GM19438 (cell line): ENCODE measurements at regions not wholly inside any gene's neighbourhood (a gene's known extent, or its start where the extent isn't known, plus 50 kb on each side); places are given as distances from the start of the nearest gene placed in this dataset.
"Not testable (repeated sequence)": the region's sequence is repeated elsewhere in the genome, so short reads cannot be mapped to it uniquely, and the experiment has no call there.

Source experiments
- ATAC-seq: cut with Tn5 transposase; IDR thresholded peaks from one replicate; pipeline ENCODE4 v1.9.1; 2021; ENCODE audit warnings: low read depth; ENCODE audit not compliant: unreplicated experiment

GRCh38 chr6:90708206-90708737, 121.4 kb upstream of the MAP3K7 start:
- no peak for ATAC-seq

DNA sequence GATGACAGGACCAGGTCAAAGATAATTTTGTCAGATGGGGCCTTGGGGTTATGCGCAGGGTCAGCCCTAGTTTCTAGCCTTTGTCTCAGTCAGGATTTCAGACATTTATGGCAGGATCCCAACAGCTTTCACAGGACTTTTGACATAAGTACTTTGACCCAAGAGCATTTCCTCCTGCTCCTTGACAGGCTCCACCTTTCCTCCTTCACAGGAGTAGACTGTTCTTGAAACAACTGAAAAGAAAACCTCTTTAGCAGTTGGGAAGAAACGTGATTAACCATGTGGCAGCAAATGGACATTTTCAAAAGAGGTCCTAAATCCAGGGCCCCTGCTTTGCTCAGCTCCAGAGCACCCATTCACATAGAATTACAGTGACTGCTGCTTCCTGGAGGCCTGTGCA, 120.4 kb upstream of the MAP3K7 start:
- ATAC-seq = no peak

DNA sequence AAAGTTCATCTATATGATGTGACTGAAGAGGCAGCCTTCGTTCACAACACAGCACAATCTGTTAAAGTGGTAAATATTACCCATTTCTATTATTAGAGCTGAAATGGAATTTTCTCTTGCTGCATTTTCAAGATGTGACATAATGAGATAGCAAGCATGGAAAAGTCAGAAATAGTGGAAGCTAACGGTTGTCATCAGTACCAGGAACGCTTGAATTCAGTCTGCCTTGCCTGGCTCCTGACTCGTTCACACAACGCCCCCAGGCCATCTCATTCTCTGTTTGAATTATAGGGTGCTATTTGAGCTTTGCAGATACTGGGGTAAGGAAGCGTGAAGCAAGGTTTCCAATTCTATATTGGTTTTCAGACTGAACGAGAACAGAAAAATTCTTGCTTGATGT, 116.5 kb upstream of the MAP3K7 start:
- ATAC-seq = no peak

GRCh38 chr6:90701926-90702325, 115.1 kb upstream of the MAP3K7 start:
- no peak for ATAC-seq

DNA sequence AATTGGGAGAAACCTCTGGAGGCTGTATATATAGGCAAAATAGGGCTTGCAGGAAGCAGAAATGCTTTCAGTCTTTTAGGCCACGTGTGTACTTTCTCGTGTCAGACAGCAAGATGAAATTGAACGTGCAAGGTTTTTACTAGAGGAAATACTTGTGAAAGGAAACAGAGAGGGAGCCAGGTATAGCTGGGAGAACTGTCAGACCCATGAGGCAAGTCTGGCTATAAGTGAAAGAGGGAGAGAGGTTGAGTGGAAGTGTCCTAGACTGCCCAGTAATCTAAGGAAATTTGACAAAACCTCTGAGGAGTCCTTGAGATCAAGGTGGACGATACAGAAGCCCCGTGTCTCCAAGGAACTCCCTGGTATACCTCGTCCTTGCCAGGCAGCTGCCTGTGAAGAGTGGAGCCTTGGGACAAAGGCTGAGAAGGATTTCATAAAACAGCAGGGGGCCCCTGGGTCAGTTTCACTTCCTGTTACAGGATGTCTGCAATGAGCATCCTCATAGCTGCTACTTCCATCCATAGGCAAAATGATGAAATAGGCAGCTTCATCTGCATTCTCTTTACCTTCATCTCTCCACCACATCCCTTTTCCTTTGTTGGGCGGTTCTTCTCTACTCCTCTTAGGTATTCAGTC, 114.4 kb upstream of the MAP3K7 start:
- ATAC-seq = peak; percentile 89

- no peak for ATAC-seq
Measured at GRCh38 chr6:90695316-90695715, 108.4 kb upstream of the MAP3K7 start.

- ATAC-seq = no peak
Measured at GRCh38 chr6:90694802-90695201, 107.9 kb upstream of the MAP3K7 start.

DNA sequence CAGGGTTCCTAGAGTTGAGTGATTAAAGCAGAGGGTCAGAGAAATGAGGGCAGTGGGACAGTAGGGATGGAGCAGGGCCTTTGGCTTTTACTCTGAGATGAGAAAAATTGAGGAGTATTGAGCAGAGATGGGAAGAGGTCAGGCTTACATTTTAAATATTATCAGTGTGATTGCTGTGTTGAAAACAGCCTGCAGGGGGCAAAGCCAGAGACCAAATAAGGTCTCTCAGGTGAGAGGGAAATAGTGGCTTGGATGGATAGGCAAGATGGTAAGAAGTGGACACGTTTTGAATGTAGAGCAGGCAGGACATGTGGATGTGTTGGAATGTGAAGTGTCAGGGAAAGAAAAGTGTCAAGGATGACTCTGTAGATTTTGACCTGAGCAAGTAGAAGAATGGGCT, 105.0 kb upstream of the MAP3K7 start:
- ATAC-seq = no peak

GRCh38 chr6:90689172-90689571, 102.3 kb upstream of the MAP3K7 start:
- ATAC-seq = no peak

- no peak for ATAC-seq
Measured at GRCh38 chr6:90687775-90688380, 101.0 kb upstream of the MAP3K7 start.

DNA sequence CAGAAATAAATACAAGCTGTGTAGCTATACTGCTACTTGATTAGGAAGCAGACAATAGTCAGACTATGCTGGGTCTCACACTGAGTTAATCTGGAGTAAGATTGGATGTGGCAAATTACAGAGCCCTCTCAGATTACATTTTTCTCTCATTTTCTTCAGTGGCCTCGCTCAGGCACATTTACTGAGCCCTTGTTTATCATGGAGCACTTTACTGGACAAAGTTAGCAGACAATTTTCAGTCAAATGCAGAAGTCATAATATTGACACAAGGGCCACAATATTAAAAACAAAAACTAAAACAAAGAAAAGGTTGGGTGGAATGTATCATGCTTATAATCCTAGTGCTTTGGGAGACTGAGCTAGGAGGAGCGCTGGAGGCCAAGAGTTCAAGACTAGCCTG, 95.0 kb upstream of the MAP3K7 start:
- ATAC-seq = no peak

- no peak for ATAC-seq
Measured at GRCh38 chr6:90678049-90678779, 91.3 kb upstream of the MAP3K7 start.

- ATAC-seq = no peak
Measured at GRCh38 chr6:90677440-90677839, 90.6 kb upstream of the MAP3K7 start.

DNA sequence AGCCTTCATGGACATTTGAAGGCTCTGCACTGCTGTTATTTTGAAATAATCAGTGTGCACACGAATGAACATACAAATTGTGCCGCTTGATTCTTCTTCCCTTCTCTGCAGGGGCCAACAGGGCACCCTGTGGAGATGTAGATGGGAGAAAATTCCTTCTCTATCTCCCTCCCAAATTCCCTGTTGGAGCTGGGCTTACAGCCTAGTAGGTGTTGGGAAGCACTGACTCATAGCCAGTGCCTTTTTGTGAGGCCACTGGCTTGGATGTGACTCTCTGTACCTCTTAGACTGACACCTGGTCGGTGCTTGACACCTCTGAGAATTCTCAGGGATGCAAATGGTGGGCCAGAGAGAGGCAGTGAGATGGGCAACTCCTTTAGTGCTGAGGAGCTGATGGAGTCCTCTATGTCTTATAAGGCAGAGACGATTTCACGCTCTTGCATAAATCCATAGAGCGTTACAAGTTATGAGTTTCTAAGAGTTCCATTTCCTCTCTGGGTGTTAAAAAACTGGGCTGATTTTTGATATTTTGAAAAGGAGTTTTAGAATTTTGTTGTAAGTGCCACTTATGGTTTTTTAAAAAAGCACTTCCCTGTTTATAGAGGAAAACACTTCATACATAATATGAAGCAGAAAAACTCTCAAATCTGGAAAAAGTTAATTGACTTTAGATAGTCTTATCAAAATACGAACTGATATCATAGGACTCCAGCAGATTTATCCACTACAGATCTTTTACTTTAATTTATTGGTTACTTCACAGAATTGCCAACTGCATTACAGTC, 89.8 kb upstream of the MAP3K7 start:
- ATAC-seq = no peak

DNA sequence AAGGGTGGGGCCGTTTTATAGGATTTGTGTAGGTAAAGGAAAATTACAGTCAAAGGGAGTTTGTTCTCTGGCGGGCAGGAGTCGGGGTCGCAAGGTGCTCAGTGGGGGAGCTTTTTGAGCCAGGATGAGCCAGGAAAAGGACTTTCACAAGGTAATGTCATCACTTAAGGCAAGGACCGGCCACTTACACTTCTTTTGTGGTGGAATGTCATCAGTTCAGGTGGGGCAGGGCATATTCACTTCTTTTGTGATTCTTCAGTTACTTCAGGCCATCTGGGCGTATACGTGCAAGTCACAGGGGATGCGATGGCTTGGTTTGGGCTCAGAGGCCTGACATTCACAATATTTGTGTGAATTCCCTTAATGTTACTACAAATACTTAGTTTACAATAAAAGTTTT, 88.2 kb upstream of the MAP3K7 start:
- not testable (repeated sequence) for ATAC-seq

- not testable (repeated sequence) for ATAC-seq
Measured at GRCh38 chr6:90674077-90674476, 87.2 kb upstream of the MAP3K7 start.

DNA sequence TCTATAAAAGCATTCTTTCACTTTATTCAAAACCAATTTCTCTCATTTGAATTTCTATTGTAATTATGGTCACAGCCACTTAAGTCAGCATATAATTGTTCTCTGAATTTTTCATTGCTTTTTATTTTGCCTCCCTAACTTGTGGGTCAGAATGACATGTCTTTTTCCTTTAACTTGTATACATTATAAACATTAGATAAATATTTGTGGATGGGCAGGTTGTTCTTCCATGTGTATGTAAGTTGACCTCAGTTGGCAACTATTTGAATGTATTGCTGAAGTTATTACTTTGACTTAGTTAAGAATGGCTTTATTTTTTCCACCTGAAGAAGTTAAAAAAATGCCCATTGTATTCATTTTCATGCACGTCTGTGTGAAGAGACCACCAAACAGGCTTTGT, 83.0 kb upstream of the MAP3K7 start:
- ATAC-seq = no peak

GRCh38 chr6:90669420-90669819, 82.5 kb upstream of the MAP3K7 start:
- no peak for ATAC-seq

GRCh38 chr6:90668141-90668540, 81.3 kb upstream of the MAP3K7 start:
- no peak for ATAC-seq

GRCh38 chr6:90663873-90664272, 77.0 kb upstream of the MAP3K7 start:
- no peak for ATAC-seq

DNA sequence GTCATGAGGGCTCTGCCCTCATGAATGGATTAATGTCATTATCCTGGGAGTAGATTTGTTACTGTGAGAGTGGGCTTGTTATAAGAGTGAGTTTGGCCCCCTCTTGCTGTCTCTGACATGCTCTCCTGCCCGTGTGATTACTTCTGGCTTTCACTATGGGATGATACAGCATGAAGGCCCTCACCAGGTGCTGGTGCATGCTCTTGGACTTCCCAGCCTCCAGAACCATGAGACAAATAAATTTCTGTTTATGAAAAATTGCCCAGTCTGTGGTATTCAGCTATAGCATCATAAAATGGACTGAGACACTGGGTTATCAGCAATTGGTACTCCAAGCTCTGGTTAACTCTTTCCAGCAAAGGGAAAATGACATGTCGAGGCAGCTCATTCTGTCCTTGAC, 76.2 kb upstream of the MAP3K7 start:
- no peak for ATAC-seq
